ENCODE measurements at regions not wholly inside any gene's neighbourhood (a gene's known extent, or its start where the extent isn't known, plus 50 kb on each side); places are given as distances from the start of the nearest gene placed in this dataset.

GRCh38 chr6:44706011-44706410 lies 318.5 kb downstream of the CDC5L start:
- TF ChIP-seq CTCF (IDR thresholded peaks at IDR 0.05; ENCODE audit: poor library complexity, severe bottlenecking) (no peak), RAD21 (conservative IDR thresholded peaks at IDR 0.05) (no peak), MXI1 (conservative IDR thresholded peaks at IDR 0.05; ENCODE audit: poor library complexity, severe bottlenecking) (no peak)

All from neural cell (in vitro differentiated cells).